ENCODE measurements at regions not wholly inside any gene's neighbourhood (a gene's known extent, or its start where the extent isn't known, plus 50 kb on each side); places are given as distances from the start of the nearest gene placed in this dataset.

- TF ChIP-seq POLR2A (IDR thresholded peaks at IDR 0.05) (no peak), CTCF (IDR thresholded peaks at IDR 0.05) (no peak)
Measured at GRCh38 chr6:25170640-25171039, 108.5 kb upstream of the CARMIL1 start.
